Retinal pigment epithelial cell (primary cell): ENCODE measurements at regions not wholly inside any gene's neighbourhood (a gene's known extent, or its start where the extent isn't known, plus 50 kb on each side); places are given as distances from the start of the nearest gene placed in this dataset.

ENCODE experiments used
- DNase-seq: peaks from one replicate; pipeline ENCODE4 v3.0.0-alpha.2; 2010; ENCODE audit warnings: low read depth
- H3K4me3 ChIP-seq: 2 replicates; pipeline ENCODE4 v1.5.1; 2011; ENCODE audit warnings: mild to moderate bottlenecking, low read length, control low read depth, moderate library complexity
- CTCF ChIP-seq: conservative IDR thresholded peaks from 2 replicates; pipeline ENCODE4 v1.5.1; 2011; ENCODE audit warnings: low read depth, low read length, control low read depth, inconsistent platforms

GRCh38 chr12:118750666-118751065 lies 230.7 kb upstream of the SRRM4 start:
- DNase-seq, result no peak
- H3K4me3 ChIP-seq, result no peak overlapping the region
- TF ChIP-seq CTCF, result no peak

- no peak overlapping the region for H3K4me3 ChIP-seq
- no peak for DNase-seq
- TF ChIP-seq CTCF, result no peak
Measured at GRCh38 chr12:118751355-118751754, 230.0 kb upstream of the SRRM4 start.

- TF ChIP-seq CTCF, result no peak
- no peak overlapping the region for H3K4me3 ChIP-seq
- DNase-seq, result no peak
Measured at GRCh38 chr12:118760623-118761022, 220.7 kb upstream of the SRRM4 start.

GRCh38 chr12:118763234-118763633 lies 218.1 kb upstream of the SRRM4 start:
- DNase-seq, result no peak
- H3K4me3 ChIP-seq, result no peak overlapping the region
- no peak for TF ChIP-seq CTCF

- no peak for DNase-seq
- TF ChIP-seq CTCF, result no peak
- H3K4me3 ChIP-seq, result no peak overlapping the region
Measured at GRCh38 chr12:118773956-118774723, 207.2 kb upstream of the SRRM4 start.

GRCh38 chr12:118777504-118777903 lies 203.8 kb upstream of the SRRM4 start:
- no peak for TF ChIP-seq CTCF
- DNase-seq, result no peak
- no peak overlapping the region for H3K4me3 ChIP-seq

GRCh38 chr12:118778077-118778476 lies 203.3 kb upstream of the SRRM4 start:
- DNase-seq, result no peak
- TF ChIP-seq CTCF, result no peak
- no peak overlapping the region for H3K4me3 ChIP-seq
